Cardiac muscle cell (in vitro differentiated cells and primary cell): ENCODE measurements at regions not wholly inside any gene's neighbourhood (a gene's known extent, or its start where the extent isn't known, plus 50 kb on each side); places are given as distances from the start of the nearest gene placed in this dataset.

Experiments used
- DNase-seq, 2 donors: peaks; one replicate each; pipeline versions ENCODE4 v3.0.0 to v3.0.0-alpha.2; 2010 to 2017; ENCODE audit warnings: low read depth in 1 of 2, low spot score in 1 of 2
- H3K27ac ChIP-seq: fragments of 200-600 bp; sonication (generic); 2 replicates; pipeline ENCODE4 v1.5.1; 2016
- H3K27me3 ChIP-seq: fragments of 200-600 bp; sonication (generic); 2 replicates; pipeline ENCODE4 v1.6.0; 2016; ENCODE audit warnings: control low read depth
- H3K36me3 ChIP-seq: fragments of 200-600 bp; sonication (generic); 2 replicates; pipeline ENCODE4 v1.5.1; 2016; ENCODE audit warnings: control low read depth
- H3K4me1 ChIP-seq: fragments of 200-600 bp; sonication (generic); 2 replicates; pipeline ENCODE4 v1.8.1; 2017; ENCODE audit warnings: low read depth, mild to moderate bottlenecking, mixed run types
- H3K4me3 ChIP-seq: fragments of 200-600 bp; sonication (generic); 2 replicates; pipeline ENCODE4 v1.5.1; 2016; ENCODE audit warnings: mild to moderate bottlenecking
- H3K9me3 ChIP-seq: fragments of 200-600 bp; sonication (generic); 2 replicates; pipeline ENCODE4 v1.5.1; 2017; ENCODE audit warnings: low read depth, mild to moderate bottlenecking, control low read depth
- TF ChIP-seq, protein P1 (sequence below): IDR thresholded peaks from 2 replicates; pipeline ENCODE4 v1.5.1; 2012; ENCODE audit warnings: low read depth, mild to moderate bottlenecking, low read length

- Histone ChIP-seq H3K36me3 (no peaks in the 10 kb centered on the region), H3K9me3 (no peaks in the 10 kb centered on the region), H3K27ac (no peak overlapping the region), H3K27me3 (no peaks in the 10 kb centered on the region), H3K4me1 (no peaks in the 10 kb centered on the region), H3K4me3 (no peak overlapping the region)
- TF ChIP-seq, protein P1, sequence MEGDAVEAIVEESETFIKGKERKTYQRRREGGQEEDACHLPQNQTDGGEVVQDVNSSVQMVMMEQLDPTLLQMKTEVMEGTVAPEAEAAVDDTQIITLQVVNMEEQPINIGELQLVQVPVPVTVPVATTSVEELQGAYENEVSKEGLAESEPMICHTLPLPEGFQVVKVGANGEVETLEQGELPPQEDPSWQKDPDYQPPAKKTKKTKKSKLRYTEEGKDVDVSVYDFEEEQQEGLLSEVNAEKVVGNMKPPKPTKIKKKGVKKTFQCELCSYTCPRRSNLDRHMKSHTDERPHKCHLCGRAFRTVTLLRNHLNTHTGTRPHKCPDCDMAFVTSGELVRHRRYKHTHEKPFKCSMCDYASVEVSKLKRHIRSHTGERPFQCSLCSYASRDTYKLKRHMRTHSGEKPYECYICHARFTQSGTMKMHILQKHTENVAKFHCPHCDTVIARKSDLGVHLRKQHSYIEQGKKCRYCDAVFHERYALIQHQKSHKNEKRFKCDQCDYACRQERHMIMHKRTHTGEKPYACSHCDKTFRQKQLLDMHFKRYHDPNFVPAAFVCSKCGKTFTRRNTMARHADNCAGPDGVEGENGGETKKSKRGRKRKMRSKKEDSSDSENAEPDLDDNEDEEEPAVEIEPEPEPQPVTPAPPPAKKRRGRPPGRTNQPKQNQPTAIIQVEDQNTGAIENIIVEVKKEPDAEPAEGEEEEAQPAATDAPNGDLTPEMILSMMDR, result no peak
- DNase-seq, result no peak
Observed at GRCh38 chr6:140671926-140672325, 1297.5 kb upstream of the CITED2 start.

GRCh38 chr6:140670021-140670420 lies 1295.6 kb upstream of the CITED2 start:
- Histone ChIP-seq H3K4me1 (no peaks in the 10 kb centered on the region), H3K27ac (no peak overlapping the region), H3K9me3 (no peaks in the 10 kb centered on the region), H3K4me3 (no peak overlapping the region), H3K27me3 (no peaks in the 10 kb centered on the region), H3K36me3 (no peaks in the 10 kb centered on the region)
- TF ChIP-seq, protein P1, result no peak
- peak in 1 of 2 donors; percentile 67 for DNase-seq

DNA sequence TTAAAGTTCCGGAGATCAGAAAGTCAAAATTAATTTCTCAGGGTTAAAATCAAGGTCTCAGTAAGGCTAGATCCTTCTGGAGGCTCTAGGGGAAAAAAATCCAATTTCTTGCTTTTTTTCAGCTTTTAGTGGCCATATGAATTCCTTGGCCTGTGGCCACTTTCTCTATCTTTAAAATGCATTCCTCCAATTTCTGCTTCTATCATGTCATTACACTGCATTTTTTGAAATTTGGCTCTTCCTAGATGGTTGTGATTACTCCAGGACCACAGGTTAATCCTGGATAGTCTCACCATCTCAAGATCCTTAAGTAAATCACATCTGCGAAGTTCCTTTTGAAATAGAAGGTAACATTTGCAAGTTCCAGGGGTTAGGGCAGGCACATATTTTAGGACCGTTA lies 1294.9 kb upstream of the CITED2 start:
- H3K27ac ChIP-seq, result no peak overlapping the region
- no peaks in the 10 kb centered on the region for H3K36me3 ChIP-seq
- H3K9me3 ChIP-seq, result no peaks in the 10 kb centered on the region
- H3K4me1 ChIP-seq, result no peaks in the 10 kb centered on the region
- peak in 1 of 2 donors; percentile 56 for DNase-seq
- TF ChIP-seq, protein P1, result no peak
- no peaks in the 10 kb centered on the region for H3K27me3 ChIP-seq
- no peak overlapping the region for H3K4me3 ChIP-seq

DNA sequence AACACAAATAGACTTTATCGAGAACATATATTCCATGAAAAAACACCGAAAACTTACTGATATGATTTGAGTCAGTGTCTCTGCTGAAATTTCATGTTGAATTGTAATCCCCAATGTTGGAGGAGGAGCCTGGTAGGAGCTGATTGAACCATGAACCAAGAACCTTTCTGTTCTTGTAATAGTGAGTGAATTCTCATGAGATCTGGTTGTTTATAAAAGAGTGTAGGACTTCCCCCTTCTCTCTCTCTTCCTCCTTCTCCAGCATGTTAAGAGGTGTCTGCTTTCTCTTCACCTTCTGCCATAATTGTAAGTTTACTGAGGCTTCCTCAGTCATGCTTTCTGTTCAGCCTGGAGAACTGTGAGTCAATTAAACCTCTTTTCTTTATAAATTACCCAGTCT lies 1289.3 kb upstream of the CITED2 start:
- no peak overlapping the region for H3K4me3 ChIP-seq
- H3K4me1 ChIP-seq, result no peaks in the 10 kb centered on the region
- TF ChIP-seq, protein P1, result no peak
- DNase-seq, result no peak
- H3K27me3 ChIP-seq, result no peaks in the 10 kb centered on the region
- no peaks in the 10 kb centered on the region for H3K9me3 ChIP-seq
- H3K27ac ChIP-seq, result no peak overlapping the region
- no peaks in the 10 kb centered on the region for H3K36me3 ChIP-seq

- Histone ChIP-seq H3K36me3 (no peaks in the 10 kb centered on the region), H3K4me3 (no peak overlapping the region), H3K27me3 (no peaks in the 10 kb centered on the region), H3K4me1 (no peaks in the 10 kb centered on the region), H3K9me3 (no peaks in the 10 kb centered on the region), H3K27ac (no peak overlapping the region)
- no peak for DNase-seq
- TF ChIP-seq, protein P1, result no peak
Observed at GRCh38 chr6:140663094-140663493, 1288.6 kb upstream of the CITED2 start.

- no peaks in the 10 kb centered on the region for H3K27me3 ChIP-seq
- no peak overlapping the region for H3K27ac ChIP-seq
- H3K36me3 ChIP-seq, result no peaks in the 10 kb centered on the region
- TF ChIP-seq, protein P1, result no peak
- DNase-seq, result peak in 1 of 2 donors; percentile 5
- H3K9me3 ChIP-seq, result no peaks in the 10 kb centered on the region
- no peaks in the 10 kb centered on the region for H3K4me1 ChIP-seq
- no peak overlapping the region for H3K4me3 ChIP-seq
Observed at GRCh38 chr6:140661691-140662090, 1287.2 kb upstream of the CITED2 start.
